NCI-H524 (cell line): ENCODE measurements at regions not wholly inside any gene's neighbourhood (a gene's known extent, or its start where the extent isn't known, plus 50 kb on each side); places are given as distances from the start of the nearest gene placed in this dataset.
"Not testable (repeated sequence)": the region's sequence is repeated elsewhere in the genome, so short reads cannot be mapped to it uniquely, and the experiment has no call there.

ENCODE experiments used
- DNase-seq, 2 experiments: peaks; one replicate each; lab custom pipeline; 2025; lab: John Stamatoyannopoulos, UW

- DNase-seq = no peak
Measured at GRCh38 chr7:113230691-113231090, 112.3 kb upstream of the SMIM30 start.

- no peak for DNase-seq
Measured at GRCh38 chr7:113217314-113217713, 99.0 kb upstream of the SMIM30 start.

- no peak for DNase-seq
Measured at GRCh38 chr7:113216038-113216437, 97.7 kb upstream of the SMIM30 start.

- DNase-seq = no peak
Measured at GRCh38 chr7:113209449-113210203, 91.3 kb upstream of the SMIM30 start.

GRCh38 chr7:113207931-113208330, 89.6 kb upstream of the SMIM30 start:
- DNase-seq = no peak

- DNase-seq = no peak
Measured at GRCh38 chr7:113207441-113207840, 89.1 kb upstream of the SMIM30 start.

GRCh38 chr7:113204415-113204814, 86.1 kb upstream of the SMIM30 start:
- DNase-seq = no peak

GRCh38 chr7:113202284-113202683, 83.9 kb upstream of the SMIM30 start:
- DNase-seq = no peak

GRCh38 chr7:113200281-113200680, 81.9 kb upstream of the SMIM30 start:
- DNase-seq = no peak

- no peak for DNase-seq
Measured at GRCh38 chr7:113199841-113200240, 81.5 kb upstream of the SMIM30 start.

- no peak for DNase-seq
Measured at GRCh38 chr7:113199136-113199535, 80.8 kb upstream of the SMIM30 start.

- DNase-seq = no peak
Measured at GRCh38 chr7:113198226-113198625, 79.9 kb upstream of the SMIM30 start.

- no peak for DNase-seq
Measured at GRCh38 chr7:113197274-113197673, 78.9 kb upstream of the SMIM30 start.

GRCh38 chr7:113188396-113188795, 70.0 kb upstream of the SMIM30 start:
- no peak for DNase-seq

- DNase-seq = no peak
Measured at GRCh38 chr7:113179313-113179712, 61.0 kb upstream of the SMIM30 start.

GRCh38 chr7:113176836-113177235, 58.5 kb upstream of the SMIM30 start:
- DNase-seq = no peak

GRCh38 chr7:113176180-113176579, 57.8 kb upstream of the SMIM30 start:
- DNase-seq = not testable (repeated sequence)

GRCh38 chr7:113175525-113176104, 57.3 kb upstream of the SMIM30 start:
- no peak for DNase-seq

- DNase-seq = no peak
Measured at GRCh38 chr7:113172726-113173125, 54.4 kb upstream of the SMIM30 start.

- no peak for DNase-seq
Measured at GRCh38 chr7:113170591-113170990, 52.2 kb upstream of the SMIM30 start.
